ENCODE measurements at regions not wholly inside any gene's neighbourhood (a gene's known extent, or its start where the extent isn't known, plus 50 kb on each side); places are given as distances from the start of the nearest gene placed in this dataset.
A peak's percentile ranks its signal among the peaks of the same experiment; 100 is the strongest.

- Histone ChIP-seq H2AFZ (ENCODE audit: low read length) (no peak overlapping the region), H3K4me2 (ENCODE audit: low read length) (no peak overlapping the region), H3K9ac (ENCODE audit: low read length) (no peak overlapping the region), H3K4me1 (ENCODE audit: insufficient read depth, low read length) (peaks cover 13% of the 10 kb centered on the region), H3K27me3 (ENCODE audit: low read length) (no peaks in the 10 kb centered on the region), H3K9me3 (ENCODE audit: low read length) (no peaks in the 10 kb centered on the region), H3K9me2 (replicated peaks; ENCODE audit: low read length) (no peaks in the 10 kb centered on the region), H3K36me3 (ENCODE audit: low read depth, low read length) (no peaks in the 10 kb centered on the region), H3K27ac (ENCODE audit: low read length) (no peak overlapping the region), H3F3A (ENCODE audit: low read length, unreplicated experiment) (no peaks in the 10 kb centered on the region), H4K20me1 (ENCODE audit: low read length) (no peaks in the 10 kb centered on the region), H3K4me3 (ENCODE audit: low read length) (no peak overlapping the region), H3K79me2 (ENCODE audit: low read length) (no peaks in the 10 kb centered on the region)
- ATAC-seq: no peak
- TF ChIP-seq EZH2phosphoT487 (IDR thresholded peaks at IDR 0.05; ENCODE audit: borderline replicate concordance, low read length) (no peak), CTCF (conservative IDR thresholded peaks at IDR 0.05; ENCODE audit: low read depth, low read length) (0 out of 2 replicates have a peak, but pooled peaks have one; percentile 17)
- CTCF ChIA-PET: no interaction called here
- BruUV-seq (replicated peaks): no TSS peak
- POLR2A ChIA-PET (ENCODE audit: unreplicated experiment): no interaction called here
- intact Hi-C loops (cut with micrococcal nuclease): no loop called here
- no peak for DNase-seq
Observed at GRCh38 chr4:104811727-104812126, 317.0 kb upstream of the CXXC4 start.

DNA sequence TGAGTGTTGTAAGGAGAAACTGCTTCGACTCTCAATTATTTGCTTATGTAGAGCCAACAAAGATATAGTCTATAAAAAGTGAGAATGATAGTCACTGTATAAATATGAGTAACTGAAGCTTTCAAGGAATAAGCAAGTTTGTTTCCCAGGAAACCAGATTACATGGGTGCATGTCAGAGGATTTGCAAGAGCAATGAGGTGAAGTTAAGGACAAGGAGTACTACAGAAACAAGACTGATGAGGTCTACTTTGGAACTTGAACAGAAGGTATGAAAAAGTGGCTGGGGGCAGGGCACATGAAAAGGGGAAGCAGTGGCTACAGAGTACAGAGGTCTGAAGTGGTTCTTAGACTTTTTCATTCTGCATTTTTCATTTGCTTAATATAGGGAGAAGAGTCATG lies 321.0 kb upstream of the CXXC4 start:
- ATAC-seq (peak; percentile 97), DNase-seq (peak; percentile 66)
- intact Hi-C loops (cut with micrococcal nuclease): loop anchor here (1.0 kb wide), 2 partner anchors 44 to 87 kb away; no protein-coding TSS in a partner anchor
- Histone ChIP-seq H3K4me3 (ENCODE audit: low read length) (no peak overlapping the region), H3K27me3 (ENCODE audit: low read length) (no peaks in the 10 kb centered on the region), H3K9me2 (replicated peaks; ENCODE audit: low read length) (no peaks in the 10 kb centered on the region), H2AFZ (ENCODE audit: low read length) (no peak overlapping the region), H3K4me2 (ENCODE audit: low read length) (peak overlapping the region; percentile 42), H3K9ac (ENCODE audit: low read length) (no peak overlapping the region), H4K20me1 (ENCODE audit: low read length) (no peaks in the 10 kb centered on the region), H3K79me2 (ENCODE audit: low read length) (no peaks in the 10 kb centered on the region), H3K4me1 (ENCODE audit: insufficient read depth, low read length) (peaks cover 13% of the 10 kb centered on the region), H3K9me3 (ENCODE audit: low read length) (no peaks in the 10 kb centered on the region), H3K36me3 (ENCODE audit: low read depth, low read length) (no peaks in the 10 kb centered on the region), H3K27ac (ENCODE audit: low read length) (no peak overlapping the region), H3F3A (ENCODE audit: low read length, unreplicated experiment) (no peaks in the 10 kb centered on the region)
- CTCF ChIA-PET: no interaction called here
- POLR2A ChIA-PET (ENCODE audit: unreplicated experiment): no interaction called here
- no TSS peak for BruUV-seq (replicated peaks)
- no peak for TF ChIP-seq CTCF (conservative IDR thresholded peaks at IDR 0.05; ENCODE audit: low read depth, low read length)
- no peak for TF ChIP-seq EZH2phosphoT487 (IDR thresholded peaks at IDR 0.05; ENCODE audit: borderline replicate concordance, low read length)
- no peak for TF ChIP-seq EZH2 (IDR thresholded peaks at IDR 0.05; ENCODE audit: low read length, unreplicated experiment)

DNA sequence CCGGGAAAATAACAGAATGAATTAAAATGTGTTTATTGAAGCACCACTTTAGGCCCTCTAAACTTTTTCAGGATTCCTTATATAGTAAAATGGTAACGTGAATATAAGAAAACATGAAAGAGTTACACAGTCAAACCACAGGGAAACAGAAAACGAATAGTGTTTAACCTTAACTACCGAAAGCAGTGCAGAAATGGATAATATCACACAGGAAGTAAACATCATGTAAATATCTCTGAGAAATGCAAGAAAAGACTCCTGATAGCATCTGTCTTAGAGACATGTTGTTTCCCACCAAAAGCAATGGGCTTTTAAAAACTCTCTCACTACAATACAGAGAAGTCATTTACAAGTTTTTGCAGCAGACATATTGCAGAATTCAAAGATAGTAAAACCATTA lies 323.9 kb upstream of the CXXC4 start:
- no peak for TF ChIP-seq EZH2 (IDR thresholded peaks at IDR 0.05; ENCODE audit: low read length, unreplicated experiment)
- no peak for TF ChIP-seq EZH2phosphoT487 (IDR thresholded peaks at IDR 0.05; ENCODE audit: borderline replicate concordance, low read length)
- no peak for TF ChIP-seq CTCF (conservative IDR thresholded peaks at IDR 0.05; ENCODE audit: low read depth, low read length)
- DNase-seq (no peak), ATAC-seq (no peak)
- intact Hi-C loops (cut with micrococcal nuclease): no loop called here
- Histone ChIP-seq H3F3A (ENCODE audit: low read length, unreplicated experiment) (no peaks in the 10 kb centered on the region), H3K27ac (ENCODE audit: low read length) (no peak overlapping the region), H3K4me2 (ENCODE audit: low read length) (no peak overlapping the region), H3K79me2 (ENCODE audit: low read length) (no peaks in the 10 kb centered on the region), H4K20me1 (ENCODE audit: low read length) (no peaks in the 10 kb centered on the region), H3K36me3 (ENCODE audit: low read depth, low read length) (no peaks in the 10 kb centered on the region), H3K27me3 (ENCODE audit: low read length) (no peaks in the 10 kb centered on the region), H3K4me3 (ENCODE audit: low read length) (no peak overlapping the region), H3K9me3 (ENCODE audit: low read length) (no peaks in the 10 kb centered on the region), H3K9me2 (replicated peaks; ENCODE audit: low read length) (no peaks in the 10 kb centered on the region), H2AFZ (ENCODE audit: low read length) (no peak overlapping the region), H3K9ac (ENCODE audit: low read length) (no peak overlapping the region), H3K4me1 (ENCODE audit: insufficient read depth, low read length) (peaks cover 13% of the 10 kb centered on the region)
- CTCF ChIA-PET: no interaction called here
- BruUV-seq (replicated peaks): no TSS peak
- POLR2A ChIA-PET (ENCODE audit: unreplicated experiment): no interaction called here

Data from PC-3 (cell line).